ENCODE measurements at regions not wholly inside any gene's neighbourhood (a gene's known extent, or its start where the extent isn't known, plus 50 kb on each side); places are given as distances from the start of the nearest gene placed in this dataset.

- TF ChIP-seq RERE (CRISPR knock-in tag; IDR thresholded peaks at IDR 0.05; ENCODE audit: low read depth) (no peak), ZNF749 (CRISPR knock-in tag; IDR thresholded peaks at IDR 0.05; ENCODE audit: borderline replicate concordance) (no peak), RFX5 (IDR thresholded peaks at IDR 0.05; ENCODE audit: low read depth, low read length) (no peak), HMG20A (CRISPR knock-in tag; IDR thresholded peaks at IDR 0.05; ENCODE audit: borderline replicate concordance) (no peak), MAFF (IDR thresholded peaks at IDR 0.05; ENCODE audit: low read depth, low read length) (peak; percentile 61; the same call in 1 of the 2 replicates), PPARG (CRISPR knock-in tag; conservative IDR thresholded peaks at IDR 0.05) (no peak), HNF4G (IDR thresholded peaks at IDR 0.05; ENCODE audit: borderline replicate concordance, low read depth, low read length) (no peak), HNF4G (CRISPR knock-in tag; IDR thresholded peaks at IDR 0.05; ENCODE audit: borderline replicate concordance, low read depth) (no peak), MAFK (conservative IDR thresholded peaks at IDR 0.05 in 1 of 2, IDR thresholded peaks at IDR 0.05 in 1 of 2; ENCODE audit: low read length in 2 of 2) (peak in 1 of 2 experiments; percentile 72; a peak in 3 of 4 replicates), IRX3 (CRISPR knock-in tag; IDR thresholded peaks at IDR 0.05; ENCODE audit: borderline replicate concordance, low read depth) (no peak), ZNF572 (CRISPR knock-in tag; IDR thresholded peaks at IDR 0.05) (no peak), CTCF (CRISPR knock-in tag; IDR thresholded peaks at IDR 0.05) (no peak)
Measured at GRCh38 chr15:31573759-31574158, 247.1 kb downstream of the KLF13 start (continued).

Measured in HepG2 (cell line).